Prostate gland (tissue), 2 donors: ENCODE measurements at regions not wholly inside any gene's neighbourhood (a gene's known extent, or its start where the extent isn't known, plus 50 kb on each side); places are given as distances from the start of the nearest gene placed in this dataset.

Experiments used
- POLR2A ChIP-seq: fragments of 450-650 bp; IDR thresholded peaks from one replicate; pipeline ENCODE4 v1.6.1; 2016; ENCODE audit warnings: antibody characterized with exemption, mild to moderate bottlenecking
- TF ChIP-seq, protein P1 (sequence below), 4 experiments: fragments of 200-600 bp in 2 of 4; fragments of 450-650 bp in 2 of 4; sonication (generic) in 2 of 4; IDR thresholded peaks; 1 replicate in 3 of 4; 2 replicates in 1 of 4; pipeline ENCODE4 v1.5.1; 2016 to 2019; ENCODE audit warnings: antibody characterized with exemption in 4 of 4, mild to moderate bottlenecking in 2 of 4, moderate library complexity in 2 of 4

DNA sequence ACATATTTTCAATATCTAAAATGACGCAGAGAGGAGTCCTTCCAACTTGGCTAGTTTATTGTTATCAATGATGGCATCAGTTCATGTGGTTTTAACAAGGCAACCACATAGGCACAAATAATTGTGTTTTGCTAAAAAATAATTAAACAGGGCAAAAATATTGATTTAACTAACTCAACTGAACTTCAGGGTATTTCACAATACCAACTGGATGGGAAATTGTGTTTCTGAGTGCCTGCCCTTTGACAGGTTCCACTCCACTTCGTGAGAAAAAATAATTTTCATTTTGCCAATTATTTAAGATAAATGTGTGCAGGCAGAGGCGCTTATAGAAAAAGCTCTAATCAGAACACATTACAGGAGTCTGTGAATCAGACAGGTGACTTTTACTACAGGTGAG lies 689.3 kb upstream of the CCDC54 start:
- TF ChIP-seq, protein P1, sequence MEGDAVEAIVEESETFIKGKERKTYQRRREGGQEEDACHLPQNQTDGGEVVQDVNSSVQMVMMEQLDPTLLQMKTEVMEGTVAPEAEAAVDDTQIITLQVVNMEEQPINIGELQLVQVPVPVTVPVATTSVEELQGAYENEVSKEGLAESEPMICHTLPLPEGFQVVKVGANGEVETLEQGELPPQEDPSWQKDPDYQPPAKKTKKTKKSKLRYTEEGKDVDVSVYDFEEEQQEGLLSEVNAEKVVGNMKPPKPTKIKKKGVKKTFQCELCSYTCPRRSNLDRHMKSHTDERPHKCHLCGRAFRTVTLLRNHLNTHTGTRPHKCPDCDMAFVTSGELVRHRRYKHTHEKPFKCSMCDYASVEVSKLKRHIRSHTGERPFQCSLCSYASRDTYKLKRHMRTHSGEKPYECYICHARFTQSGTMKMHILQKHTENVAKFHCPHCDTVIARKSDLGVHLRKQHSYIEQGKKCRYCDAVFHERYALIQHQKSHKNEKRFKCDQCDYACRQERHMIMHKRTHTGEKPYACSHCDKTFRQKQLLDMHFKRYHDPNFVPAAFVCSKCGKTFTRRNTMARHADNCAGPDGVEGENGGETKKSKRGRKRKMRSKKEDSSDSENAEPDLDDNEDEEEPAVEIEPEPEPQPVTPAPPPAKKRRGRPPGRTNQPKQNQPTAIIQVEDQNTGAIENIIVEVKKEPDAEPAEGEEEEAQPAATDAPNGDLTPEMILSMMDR (IDR thresholded peaks at IDR 0.05) = no peak
- no peak for TF ChIP-seq POLR2A
